GM18508 (cell line): ENCODE measurements at regions not wholly inside any gene's neighbourhood (a gene's known extent, or its start where the extent isn't known, plus 50 kb on each side); places are given as distances from the start of the nearest gene placed in this dataset.
"Not testable (repeated sequence)": the region's sequence is repeated elsewhere in the genome, so short reads cannot be mapped to it uniquely, and the experiment has no call there.

Source experiments
- ATAC-seq: cut with Tn5 transposase; IDR thresholded peaks from one replicate; pipeline ENCODE4 v1.9.1; 2021; ENCODE audit warnings: moderate number of reproducible peaks; ENCODE audit not compliant: insufficient read depth, unreplicated experiment

DNA sequence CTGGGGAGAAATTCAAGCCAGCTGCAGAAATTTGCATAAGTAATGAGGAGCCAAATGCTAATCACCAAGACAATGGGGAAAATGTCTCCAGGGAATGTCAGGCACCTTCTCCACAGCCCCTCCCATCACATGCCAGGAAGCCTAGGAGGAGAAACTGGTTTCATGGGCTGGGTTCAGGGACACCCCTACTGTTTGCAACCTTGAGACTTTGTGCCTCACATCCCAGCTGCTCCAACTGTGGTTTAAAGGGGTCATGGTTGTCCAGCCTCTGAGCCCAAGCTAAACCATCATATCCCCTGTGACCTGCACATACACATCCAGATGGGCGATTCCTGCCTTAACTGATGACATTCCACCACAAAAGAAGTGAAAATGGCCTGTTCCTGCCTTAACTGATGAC lies 258.4 kb upstream of the GULP1 start:
- ATAC-seq = not testable (repeated sequence)

DNA sequence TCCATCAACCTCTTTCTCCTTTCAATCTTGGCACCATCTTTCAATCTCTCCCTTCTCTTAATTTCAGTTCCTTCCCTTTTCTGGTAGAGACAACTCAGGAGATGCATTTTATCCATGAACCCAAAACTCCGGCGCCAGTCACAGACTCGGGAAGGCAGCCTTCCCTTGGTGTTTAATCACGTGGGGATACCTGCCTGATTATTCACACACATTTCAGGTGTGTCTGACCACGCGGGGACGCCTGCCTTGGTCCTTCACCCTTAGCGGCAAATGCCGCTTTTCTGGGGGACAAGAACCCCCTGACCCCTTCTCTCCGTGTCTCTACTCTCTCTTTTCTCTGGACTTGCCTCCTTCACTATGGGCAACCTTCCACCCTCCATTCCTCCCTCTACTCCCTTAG lies 257.6 kb upstream of the GULP1 start:
- ATAC-seq = not testable (repeated sequence)

DNA sequence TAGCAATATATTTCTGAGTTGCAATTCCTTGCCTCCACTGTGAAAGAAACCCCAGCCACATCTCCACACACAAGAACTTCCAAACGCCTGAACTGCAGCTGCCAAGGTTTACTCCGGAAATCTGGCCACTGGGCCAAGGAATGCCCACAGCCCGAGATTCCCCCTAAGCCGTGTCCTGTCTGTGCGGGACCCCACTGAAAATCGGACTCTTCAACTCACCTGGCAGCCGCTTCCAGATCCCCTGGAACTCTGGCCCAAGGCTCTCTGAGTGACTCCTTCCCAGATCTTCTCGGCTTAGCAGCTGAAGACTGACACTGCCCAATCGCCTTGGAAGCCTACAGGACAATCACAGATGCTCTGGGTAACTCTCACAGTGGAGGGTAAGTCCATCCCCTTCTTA lies 256.3 kb upstream of the GULP1 start:
- not testable (repeated sequence) for ATAC-seq

DNA sequence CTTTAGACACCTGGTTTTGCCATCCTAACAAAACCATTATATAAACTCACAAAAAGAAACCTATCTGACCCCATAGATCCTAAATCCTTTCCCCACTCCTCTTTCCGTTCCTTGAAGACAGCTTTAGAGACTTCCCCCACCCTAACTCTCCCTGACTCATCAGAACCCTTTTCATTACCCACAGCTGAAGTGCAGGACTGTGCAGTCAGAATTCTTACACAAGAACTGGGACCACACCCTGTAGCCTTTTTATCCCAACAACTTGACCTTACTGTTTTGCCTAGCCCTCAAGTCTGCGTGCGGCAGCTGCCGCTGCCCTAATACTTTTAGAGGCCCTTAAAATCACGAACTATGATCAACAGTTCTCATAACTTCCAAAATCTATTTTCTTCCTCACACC lies 254.9 kb upstream of the GULP1 start:
- ATAC-seq = not testable (repeated sequence)

DNA sequence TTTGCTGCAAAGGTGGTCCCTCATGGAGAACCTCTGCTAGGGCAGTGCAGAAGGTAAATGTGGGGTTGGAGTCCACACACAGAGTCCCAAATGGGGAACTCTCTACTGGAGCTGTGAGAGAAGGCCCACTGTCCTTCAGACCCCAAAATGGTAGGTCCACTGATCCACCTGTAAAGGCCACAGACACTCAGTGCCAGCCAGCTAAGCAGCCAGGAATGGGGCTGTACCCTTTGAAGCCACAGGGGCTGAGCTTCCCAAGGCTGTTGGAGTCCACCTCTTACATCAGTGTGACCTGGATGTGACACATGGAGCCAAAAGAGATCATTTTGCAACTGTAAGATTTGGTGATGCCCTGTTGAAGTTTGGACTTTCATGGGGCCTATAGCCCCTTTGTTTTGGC lies 252.4 kb upstream of the GULP1 start:
- ATAC-seq = no peak

DNA sequence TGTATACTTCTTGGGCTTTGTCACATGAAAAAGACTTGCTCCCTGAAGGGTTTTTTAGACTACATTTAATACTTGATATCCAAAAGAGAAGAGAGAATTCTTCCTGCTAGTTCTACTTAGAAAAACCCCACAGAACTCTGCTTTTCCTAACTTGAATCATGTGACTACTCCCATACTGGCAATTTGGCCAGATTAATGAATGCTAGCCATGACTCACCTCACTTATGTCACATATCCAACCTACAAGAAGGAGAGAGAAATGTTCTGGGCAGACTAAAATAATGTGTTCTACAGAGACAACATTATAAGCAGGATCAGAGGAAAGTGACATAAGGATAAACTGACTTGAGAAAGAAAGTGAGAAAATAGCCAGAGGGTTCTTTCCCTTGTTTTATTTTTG lies 249.3 kb upstream of the GULP1 start:
- ATAC-seq = no peak

DNA sequence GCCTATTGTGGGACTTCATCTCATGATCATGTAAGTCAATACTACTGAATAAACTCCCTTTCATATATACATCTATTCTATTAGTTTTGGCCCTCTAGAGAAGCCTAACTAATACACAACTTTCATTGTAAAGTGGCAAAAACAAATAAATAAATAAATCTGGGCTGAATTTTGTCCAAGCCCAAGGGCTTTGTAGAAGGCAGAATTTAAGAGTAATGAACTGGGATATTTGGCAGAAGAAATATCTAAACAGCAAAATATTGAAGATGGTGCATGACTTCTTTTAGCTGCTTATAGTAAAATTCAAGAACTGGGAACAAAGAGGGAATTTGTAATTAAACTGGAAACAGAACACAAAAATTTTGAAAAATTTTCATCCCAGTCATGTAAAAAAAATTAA lies 246.7 kb upstream of the GULP1 start:
- no peak for ATAC-seq

DNA sequence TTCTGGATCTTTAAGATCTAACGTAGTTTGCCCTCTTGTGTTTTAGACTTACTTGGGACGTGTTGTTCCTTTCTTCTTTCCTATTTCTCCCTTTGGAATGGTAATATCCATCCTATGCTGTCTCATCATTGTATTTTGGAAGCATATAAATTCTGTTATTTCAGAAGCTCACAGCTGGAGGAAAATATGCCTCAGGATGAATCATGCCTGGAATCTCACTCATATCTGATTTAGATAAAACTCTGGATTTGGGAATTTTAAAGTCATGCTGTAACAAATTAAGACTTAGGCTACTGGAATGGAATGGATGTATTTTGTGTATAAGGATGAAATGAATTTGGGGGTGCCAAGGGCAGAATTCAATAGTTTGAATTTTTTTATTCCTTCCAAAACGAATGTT lies 245.2 kb upstream of the GULP1 start:
- ATAC-seq = no peak

DNA sequence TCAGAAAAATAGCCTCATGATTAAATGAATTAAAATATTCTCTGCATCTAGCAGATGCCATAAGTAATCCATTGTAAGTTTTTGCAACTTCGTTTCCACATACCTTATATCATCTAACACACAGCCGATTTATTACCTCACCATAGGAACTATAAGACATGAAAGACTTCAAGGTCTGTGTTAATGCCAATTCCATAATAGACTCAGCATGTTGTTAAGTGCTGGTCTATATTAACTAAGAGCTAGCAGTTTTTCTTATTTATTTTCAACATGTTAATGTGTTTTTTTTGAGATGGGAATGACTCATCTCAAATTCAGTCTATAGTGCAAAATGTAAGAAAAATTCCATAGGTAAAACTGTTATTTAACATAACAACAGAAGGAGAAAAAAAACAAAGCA lies 243.9 kb upstream of the GULP1 start:
- ATAC-seq = no peak

DNA sequence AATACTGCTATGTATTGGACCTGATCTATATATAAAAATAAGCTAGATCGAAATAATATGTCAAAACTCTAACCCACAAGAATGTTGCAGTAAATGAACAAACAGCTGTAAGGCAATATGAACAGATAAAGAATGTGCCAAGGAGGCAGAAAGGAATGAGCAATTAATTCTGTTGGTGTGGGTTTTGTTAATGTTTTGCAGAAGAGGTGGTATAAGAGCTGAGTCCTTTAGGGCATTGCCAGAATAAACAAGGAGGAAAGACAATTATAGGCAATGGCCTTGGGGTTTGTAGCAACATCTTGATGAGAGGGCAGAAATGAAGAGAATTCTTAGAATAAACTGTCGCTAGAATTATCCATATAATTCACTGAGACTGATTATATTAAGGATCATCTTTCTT lies 240.9 kb upstream of the GULP1 start:
- ATAC-seq = no peak

DNA sequence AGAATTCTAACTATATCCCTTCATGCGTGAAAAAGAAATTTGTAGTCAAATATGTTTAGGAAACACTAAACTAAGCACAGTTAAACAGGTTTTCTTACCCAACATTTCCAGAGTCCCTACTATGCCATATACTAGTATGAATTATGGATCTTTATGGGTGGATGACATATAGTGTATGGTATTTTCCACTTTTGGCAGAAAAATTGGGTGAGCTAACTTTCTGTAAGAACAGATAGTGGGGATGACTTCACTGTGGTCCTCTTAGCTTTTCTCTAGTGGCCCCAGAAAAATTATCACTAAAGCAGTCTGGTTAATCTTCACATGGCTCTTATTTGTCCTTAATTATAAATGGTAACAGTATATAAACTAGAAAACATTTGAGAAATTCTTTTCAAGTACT lies 240.0 kb upstream of the GULP1 start:
- ATAC-seq = no peak

DNA sequence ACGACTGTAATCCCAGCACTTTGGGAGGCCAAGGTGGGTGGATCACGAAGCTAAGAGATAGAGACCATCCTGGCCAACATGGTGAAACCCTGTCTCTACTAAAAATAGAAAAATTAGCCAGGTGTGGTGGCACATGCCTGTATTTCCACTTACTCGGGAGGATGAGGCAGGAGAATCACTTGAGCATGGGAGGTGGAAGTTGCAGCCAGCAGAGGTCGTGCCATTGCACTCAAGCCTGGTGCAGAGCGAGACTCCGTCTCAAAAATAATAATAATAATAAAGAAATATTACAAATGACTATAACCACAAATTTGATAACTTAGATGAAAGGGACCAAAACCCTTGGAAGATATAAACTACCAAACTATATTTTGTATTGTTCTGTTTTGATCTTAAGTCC lies 226.3 kb upstream of the GULP1 start:
- no peak for ATAC-seq

DNA sequence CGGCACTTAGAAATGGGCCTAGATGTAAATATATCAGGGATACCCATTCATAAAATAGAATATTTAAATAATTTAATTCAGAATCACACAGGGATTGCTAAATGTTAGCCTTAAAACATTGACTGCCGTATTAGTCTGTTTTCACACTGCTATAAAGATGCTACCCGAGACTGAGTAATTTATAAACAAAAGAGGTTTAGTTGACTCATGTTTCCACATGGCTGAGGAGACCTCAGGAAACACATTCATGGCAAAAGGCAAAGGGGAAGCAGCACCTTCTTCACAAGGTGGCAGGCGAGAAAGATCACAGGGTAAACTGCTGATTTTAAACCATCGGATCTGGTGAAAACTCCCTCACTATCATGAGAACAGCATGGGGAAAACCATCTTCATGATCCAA lies 223.6 kb upstream of the GULP1 start:
- ATAC-seq = no peak

DNA sequence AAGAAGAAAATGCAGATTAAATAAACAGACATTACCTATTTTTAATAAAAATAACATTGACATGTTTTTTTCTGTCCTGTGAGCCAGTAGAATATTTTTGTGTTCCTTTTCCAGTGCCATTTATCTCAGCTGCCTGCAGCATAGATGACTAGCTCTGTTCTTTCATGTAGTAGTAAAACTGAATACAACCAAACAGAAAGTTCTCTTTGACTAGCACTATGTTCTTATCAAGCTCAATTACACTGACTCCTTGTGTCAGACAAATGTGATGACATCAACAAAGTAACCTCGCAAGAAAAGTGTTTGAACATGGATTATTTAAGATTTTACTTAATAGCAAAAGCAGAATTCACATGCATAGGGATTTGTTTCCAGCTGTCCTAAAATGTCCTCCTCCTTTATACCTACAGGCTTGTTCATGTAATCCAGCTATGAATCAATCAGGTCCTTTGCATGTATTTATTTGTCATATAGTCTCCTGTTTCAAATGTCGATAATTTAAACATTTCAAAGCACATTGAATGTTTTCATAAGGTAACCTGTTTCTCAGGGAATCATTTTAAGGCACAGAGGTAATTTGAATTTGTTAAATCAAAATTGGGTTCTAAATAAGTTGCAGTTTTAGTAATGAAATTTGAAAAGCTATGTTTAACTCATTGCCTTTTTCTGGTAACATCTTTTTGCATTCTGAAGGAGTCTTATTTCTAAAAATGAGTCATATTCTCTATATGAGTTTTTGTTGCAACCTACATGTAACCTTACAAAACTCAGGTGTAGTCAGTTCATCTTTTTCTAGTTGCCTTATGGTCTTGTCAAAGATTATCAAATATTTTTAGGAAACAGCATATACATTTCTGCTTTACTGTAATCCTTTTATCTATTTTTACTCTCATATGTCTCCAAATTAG lies 215.3 kb upstream of the GULP1 start:
- peak; percentile 72 for ATAC-seq

DNA sequence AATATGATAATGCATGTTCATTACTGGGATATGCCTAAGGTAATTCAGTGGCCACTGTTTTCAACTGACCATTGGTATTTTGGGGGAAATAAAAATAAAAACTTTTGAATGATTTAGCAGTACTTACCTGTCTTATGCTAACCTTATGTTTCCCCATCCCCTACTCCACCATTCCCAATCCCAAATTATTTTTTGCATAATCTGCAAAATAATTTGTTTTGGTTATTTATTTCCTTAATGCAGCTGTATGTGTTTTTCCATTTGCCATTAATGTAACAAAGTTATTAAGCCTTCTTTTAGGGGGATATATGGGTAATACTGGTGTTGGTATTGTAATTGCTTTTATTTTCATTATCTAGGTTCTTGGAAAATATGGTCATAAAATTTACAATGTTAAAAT lies 213.9 kb upstream of the GULP1 start:
- no peak for ATAC-seq

DNA sequence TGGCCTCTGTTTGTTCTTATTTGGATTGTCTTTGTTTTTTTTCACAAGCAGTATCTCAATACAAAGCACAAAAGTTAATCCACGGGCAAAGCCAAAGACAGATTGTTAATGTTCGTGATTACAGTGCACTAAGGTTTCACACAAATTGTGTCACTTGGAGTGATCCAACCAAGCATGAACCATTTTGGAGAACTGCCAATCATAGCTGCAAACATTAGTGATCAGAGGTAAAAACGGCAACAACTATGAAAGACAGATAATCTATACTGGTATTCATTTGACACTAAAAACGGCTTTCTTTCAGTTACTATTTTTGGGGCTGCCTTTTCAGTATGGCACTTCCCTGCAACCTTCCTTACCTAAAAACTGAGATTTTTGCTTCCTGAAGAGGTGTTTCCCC lies 213.1 kb upstream of the GULP1 start:
- ATAC-seq = no peak

DNA sequence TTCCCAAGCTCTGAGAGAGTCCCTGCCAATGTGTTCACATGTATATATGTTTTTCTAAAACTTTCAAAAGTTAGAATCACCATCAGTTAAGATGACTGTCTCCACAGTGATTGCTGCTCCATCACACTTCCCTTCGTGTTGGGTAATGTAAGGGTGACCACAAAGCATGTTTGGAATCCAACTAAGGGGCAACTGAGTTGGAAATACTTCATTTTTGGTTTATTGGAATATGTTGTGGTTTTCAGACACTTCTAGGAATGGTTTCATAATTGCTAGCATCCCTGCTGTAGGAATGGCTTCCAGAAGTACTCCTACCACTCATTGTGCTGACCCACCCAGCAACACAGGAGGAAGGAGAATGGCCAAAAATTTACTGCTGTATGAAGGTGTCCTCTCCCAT lies 212.5 kb upstream of the GULP1 start:
- ATAC-seq = no peak

DNA sequence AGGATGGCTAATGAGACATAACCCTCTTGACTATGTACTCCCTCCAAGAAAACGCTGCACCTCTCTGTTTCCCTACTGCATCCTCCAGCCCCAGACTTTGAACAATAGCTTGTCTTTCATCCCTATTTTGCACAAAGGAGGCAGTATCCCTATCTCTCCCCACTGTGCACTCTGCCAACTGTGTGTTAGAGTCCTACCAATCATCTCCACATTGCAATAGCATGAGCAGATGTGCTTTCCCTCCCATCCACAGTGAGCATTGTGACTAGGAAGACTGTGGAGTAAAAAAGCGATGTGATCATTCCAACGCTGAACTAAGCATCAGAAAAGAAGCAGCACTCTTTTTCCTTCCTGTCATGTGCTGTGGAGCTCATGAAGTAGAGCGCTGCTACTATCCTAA lies 206.3 kb upstream of the GULP1 start:
- ATAC-seq = no peak

DNA sequence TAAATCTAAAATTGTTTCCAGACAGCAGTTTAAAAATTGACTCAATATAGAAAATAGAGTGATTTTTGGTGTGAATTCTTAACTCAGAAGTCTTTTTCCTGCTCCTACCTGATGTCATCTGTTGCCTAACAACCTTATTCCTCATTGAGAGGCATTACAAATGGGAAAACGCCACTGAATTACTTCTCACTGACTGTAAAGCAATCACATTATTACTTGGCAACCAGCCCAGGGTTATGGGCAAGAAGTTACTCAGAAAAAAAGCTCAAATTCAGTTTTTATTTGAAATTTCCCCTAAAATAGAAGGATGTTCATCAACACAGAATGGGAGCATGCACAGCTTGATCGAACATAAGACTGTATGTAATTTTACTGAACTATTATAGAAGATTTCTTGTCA lies 201.8 kb upstream of the GULP1 start:
- no peak for ATAC-seq

DNA sequence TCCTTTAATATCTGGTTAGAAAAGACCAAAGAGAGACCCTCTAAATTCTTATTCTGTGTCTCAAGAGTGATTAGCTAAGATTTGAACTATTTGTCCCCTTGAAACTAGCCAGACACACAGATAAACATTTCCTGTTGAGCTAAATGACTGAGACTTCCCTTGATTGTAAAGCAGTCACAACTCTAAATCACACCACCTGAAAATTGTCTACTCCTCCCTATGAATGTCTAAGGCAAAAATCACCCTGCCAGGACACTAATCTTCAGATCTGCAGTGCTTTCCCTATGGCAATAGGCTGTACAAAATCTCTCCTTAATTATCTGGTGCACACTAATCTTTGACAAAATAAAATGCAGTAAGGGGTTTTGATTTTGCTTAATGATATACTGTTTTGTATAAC lies 200.5 kb upstream of the GULP1 start:
- no peak for ATAC-seq

DNA sequence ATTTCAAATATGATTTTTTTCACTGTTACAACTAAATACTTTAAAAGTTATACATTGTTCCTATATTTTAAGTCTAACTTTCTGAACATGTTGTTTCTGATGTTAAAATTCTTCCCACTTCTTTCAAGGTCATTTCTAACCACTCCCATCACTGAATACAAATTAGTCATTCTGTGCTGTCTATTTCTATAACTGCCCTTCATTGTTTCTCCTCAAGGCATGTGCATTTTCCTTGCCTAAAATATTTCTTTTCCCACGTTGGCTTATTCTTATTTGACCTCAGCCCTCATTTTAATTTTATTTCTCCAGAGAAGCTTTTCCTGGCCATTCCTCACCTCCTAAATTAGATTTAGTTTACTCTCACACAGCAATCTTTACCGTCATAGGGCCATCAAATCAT lies 198.9 kb upstream of the GULP1 start:
- no peak for ATAC-seq

DNA sequence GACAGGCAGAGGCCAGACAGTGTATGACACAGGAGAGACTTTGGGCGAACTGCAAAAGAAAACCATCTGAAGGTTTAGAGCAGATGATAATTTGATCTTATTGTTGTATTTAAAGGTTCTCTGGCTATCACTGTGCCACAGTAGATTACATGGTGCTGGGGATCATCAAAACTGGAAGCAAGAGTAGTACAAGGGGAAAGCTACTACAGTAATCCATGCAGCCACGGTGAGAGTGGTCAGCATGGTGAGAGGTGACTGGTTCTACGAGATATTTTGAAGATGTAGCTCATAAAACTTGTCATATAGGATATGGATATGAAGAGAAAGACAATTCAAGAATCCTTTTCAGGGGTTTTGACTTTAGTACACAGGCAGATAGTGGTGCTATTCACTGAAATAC lies 194.8 kb upstream of the GULP1 start:
- no peak for ATAC-seq
